ENCODE measurements at regions not wholly inside any gene's neighbourhood (a gene's known extent, or its start where the extent isn't known, plus 50 kb on each side); places are given as distances from the start of the nearest gene placed in this dataset.

- TF ChIP-seq CTCF (IDR thresholded peaks at IDR 0.05; ENCODE audit: low read depth, low read length, poor library complexity, severe bottlenecking) = no peak
- TF ChIP-seq EZH2phosphoT487 (IDR thresholded peaks at IDR 0.05; ENCODE audit: borderline replicate concordance, low read length) = no peak
These were observed 294.5 kb upstream of the CDIN1 start for GRCh38 chr15:36284911-36285310.
